CD4-positive, alpha-beta T cell (primary cell): ENCODE measurements at regions not wholly inside any gene's neighbourhood (a gene's known extent, or its start where the extent isn't known, plus 50 kb on each side); places are given as distances from the start of the nearest gene placed in this dataset.

Source experiments
- ATAC-seq: fragments of 200-7000 bp; cut with Tn5 transposase; one replicate; pipeline ENCODE4 v1.10.0; 2022; ENCODE audit warnings: mild to moderate bottlenecking; ENCODE audit not compliant: poor library complexity
- CTCF ChIA-PET: fragments of 350-600 bp; sonication (Branson Sonifier 250); formaldehyde crosslinking; loops from one replicate; lab custom pipeline; 2021; ENCODE audit warnings: antibody characterized with exemption, inconsistent platforms; lab: Charles Lee
- POLR2A ChIA-PET: fragments of 350-600 bp; sonication (Branson Sonifier 250); formaldehyde crosslinking; loops from one replicate; lab custom pipeline; 2021; ENCODE audit warnings: antibody characterized with exemption, inconsistent platforms; lab: Charles Lee
- DNase-seq, 14 experiments: peaks; one replicate each; pipeline ENCODE4 v3.0.0-alpha.2; 2013 to 2020; ENCODE audit warnings: mixed read lengths in 2 of 14
- H3K27ac ChIP-seq, 2 donors: one replicate each; pipeline versions ENCODE4 v1.5.1 to v1.7.0; 2013; ENCODE audit warnings: low read length in 2 of 2, low read depth in 1 of 2, mild to moderate bottlenecking in 1 of 2
- H3K27me3 ChIP-seq, 2 experiments: 1 replicate in 1 of 2; 2 replicates in 1 of 2; pipeline versions ENCODE4 v1.6.1 to v1.7.0; 2013; ENCODE audit warnings: low read length in 2 of 2, control low read depth in 1 of 2, mild to moderate bottlenecking in 1 of 2, moderate library complexity in 1 of 2; ENCODE audit not compliant: insufficient read depth in 2 of 2, control insufficient read depth in 1 of 2
- H3K36me3 ChIP-seq: one replicate; pipeline ENCODE4 v1.6.1; 2013; ENCODE audit warnings: low read length, control low read depth; ENCODE audit not compliant: insufficient read depth
- H3K4me1 ChIP-seq: one replicate; pipeline ENCODE4 v1.6.1; 2013; ENCODE audit warnings: low read length, control low read depth; ENCODE audit not compliant: insufficient read depth
- H3K4me3 ChIP-seq: one replicate; pipeline ENCODE4 v1.5.1; 2013; ENCODE audit warnings: mild to moderate bottlenecking, low read length, moderate library complexity
- H3K9me3 ChIP-seq, 2 experiments: 1 replicate in 1 of 2; 2 replicates in 1 of 2; pipeline versions ENCODE4 v1.6.1 to v1.7.0; 2013; ENCODE audit warnings: low read length in 2 of 2, mild to moderate bottlenecking in 2 of 2, control low read depth in 1 of 2, moderate library complexity in 1 of 2; ENCODE audit not compliant: control insufficient read depth in 1 of 2, insufficient read depth in 1 of 2
- H3K27ac Mint-ChIP-seq: one replicate; pipeline ENCODE4 v1.8.0; 2020; ENCODE audit warnings: mixed read lengths
- H3K27me3 Mint-ChIP-seq: one replicate; pipeline ENCODE4 v1.8.0; 2021; ENCODE audit warnings: mixed read lengths
- H3K36me3 Mint-ChIP-seq: one replicate; pipeline ENCODE4 v1.8.0; 2021; ENCODE audit warnings: low read depth, mixed read lengths
- H3K4me1 Mint-ChIP-seq: one replicate; pipeline ENCODE4 v1.8.0; 2021; ENCODE audit warnings: low read depth, mixed read lengths
- H3K4me3 Mint-ChIP-seq: one replicate; pipeline ENCODE4 v1.8.0; 2020; ENCODE audit warnings: mild to moderate bottlenecking, mixed read lengths
- H3K9me3 Mint-ChIP-seq: one replicate; pipeline ENCODE4 v1.8.0; 2020; ENCODE audit warnings: mixed read lengths
- CTCF ChIP-seq: fragments of 200-600 bp; IDR thresholded peaks from one replicate; pipeline ENCODE4 v1.8.0; 2022; ENCODE audit warnings: antibody characterized with exemption, mild to moderate bottlenecking
- intact Hi-C, 2 experiments: fragments of 100-400 bp; cut with DNase I in 1 of 2; cut with micrococcal nuclease in 1 of 2; formaldehyde crosslinking; loops; one replicate each; pipeline versions ENCODE4 v1.15.1 to v1.9.0; 2023 to 2025; cut with DNase I, micrococcal nuclease

- Mint-ChIP-seq H3K9me3 (no peaks in the 10 kb centered on the region), H3K27ac (no peak overlapping the region), H3K4me1 (no peaks in the 10 kb centered on the region), H3K4me3 (no peak overlapping the region), H3K36me3 (no peaks in the 10 kb centered on the region), H3K27me3 (no peaks in the 10 kb centered on the region)
- no peak for TF ChIP-seq CTCF
- ChIA-PET POLR2A (no interaction called here), CTCF (no interaction called here)
- no peak for DNase-seq
- intact Hi-C loops, result no loop called here
- no peak for ATAC-seq
- Histone ChIP-seq H3K9me3 (no peaks in the 10 kb centered on the region), H3K27ac (no peak overlapping the region), H3K4me3 (no peak overlapping the region), H3K36me3 (no peaks in the 10 kb centered on the region), H3K27me3 (no peaks in the 10 kb centered on the region), H3K4me1 (no peaks in the 10 kb centered on the region)
These were observed 285.0 kb upstream of the ADAMTSL1 start for GRCh38 chr9:18188971-18189370.

GRCh38 chr9:18189871-18190670 is 283.9 kb upstream of the ADAMTSL1 start:
- ATAC-seq, result no peak
- CTCF ChIA-PET, result no interaction called here
- H3K27ac Mint-ChIP-seq, result no peak overlapping the region

GRCh38 chr9:18190671-18191374 is 283.1 kb upstream of the ADAMTSL1 start:
- Mint-ChIP-seq H3K4me3 (no peak overlapping the region), H3K36me3 (no peaks in the 10 kb centered on the region), H3K27me3 (no peaks in the 10 kb centered on the region), H3K4me1 (no peaks in the 10 kb centered on the region), H3K27ac (no peak overlapping the region), H3K9me3 (no peaks in the 10 kb centered on the region)
- Histone ChIP-seq H3K4me3 (no peak overlapping the region), H3K27ac (no peak overlapping the region), H3K36me3 (no peaks in the 10 kb centered on the region), H3K4me1 (no peaks in the 10 kb centered on the region), H3K27me3 (no peaks in the 10 kb centered on the region), H3K9me3 (no peaks in the 10 kb centered on the region)
- TF ChIP-seq CTCF, result no peak
- CTCF ChIA-PET, result no interaction called here
- POLR2A ChIA-PET, result no interaction called here
- DNase-seq, result no peak
- no peak for ATAC-seq
- intact Hi-C loops, result no loop called here

More at GRCh38 chr9:18189871-18190670, 283.9 kb upstream of the ADAMTSL1 start:
- no peak for TF ChIP-seq CTCF
- no peaks in the 10 kb centered on the region for H3K4me1 Mint-ChIP-seq
- H3K36me3 Mint-ChIP-seq, result no peaks in the 10 kb centered on the region
- POLR2A ChIA-PET, result no interaction called here
- Histone ChIP-seq H3K4me1 (no peaks in the 10 kb centered on the region), H3K27me3 (no peaks in the 10 kb centered on the region), H3K36me3 (no peaks in the 10 kb centered on the region), H3K4me3 (no peak overlapping the region), H3K27ac (no peak overlapping the region), H3K9me3 (no peaks in the 10 kb centered on the region)
- no peaks in the 10 kb centered on the region for H3K9me3 Mint-ChIP-seq
- no peaks in the 10 kb centered on the region for H3K27me3 Mint-ChIP-seq
- H3K4me3 Mint-ChIP-seq, result no peak overlapping the region
- no peak for DNase-seq
- intact Hi-C loops, result no loop called here
